HepG2 (cell line): ENCODE measurements at regions not wholly inside any gene's neighbourhood (a gene's known extent, or its start where the extent isn't known, plus 50 kb on each side); places are given as distances from the start of the nearest gene placed in this dataset.
A peak's percentile ranks its signal among the peaks of the same experiment; 100 is the strongest.

ENCODE experiments used
- AKAP8 ChIP-seq: sonication (generic); formaldehyde crosslinking; IDR thresholded peaks from 2 replicates; pipeline ENCODE4 v1.5.1; 2020; ENCODE audit warnings: mild to moderate bottlenecking, missing genetic modification reagents
- CBFB ChIP-seq: sonication (generic); formaldehyde crosslinking; IDR thresholded peaks from 2 replicates; pipeline ENCODE4 v1.4.0; 2020; ENCODE audit warnings: missing genetic modification reagents
- LCORL ChIP-seq, 2 experiments: fragments of 450-650 bp in 1 of 2; sonication (generic) in 1 of 2; formaldehyde crosslinking in 1 of 2; IDR thresholded peaks; 2 replicates each; pipeline versions ENCODE4 v1.5.0 to v1.6.1; 2017 to 2020; ENCODE audit warnings: antibody characterized with exemption in 1 of 2, missing genetic modification reagents in 1 of 2
- MBD4 ChIP-seq: IDR thresholded peaks from 2 replicates; pipeline ENCODE4 v1.6.1; 2012; ENCODE audit warnings: low read length, inconsistent platforms, borderline replicate concordance
- RXRB ChIP-seq: IDR thresholded peaks from 2 replicates; pipeline ENCODE4 v1.6.1; 2016; ENCODE audit warnings: borderline replicate concordance, missing genetic modification reagents, missing compliant biosample characterization
- SMAD1 ChIP-seq: sonication (generic); formaldehyde crosslinking; IDR thresholded peaks from 2 replicates; pipeline ENCODE4 v1.4.0; 2020; ENCODE audit warnings: missing genetic modification reagents, low read depth, mild to moderate bottlenecking, borderline replicate concordance
- TOE1 ChIP-seq: sonication (generic); formaldehyde crosslinking; IDR thresholded peaks from 2 replicates; pipeline ENCODE4 v1.4.0; 2020; ENCODE audit warnings: mild to moderate bottlenecking, missing genetic modification reagents
- XRCC5 ChIP-seq: fragments of 200-400 bp; formaldehyde crosslinking; optimal IDR thresholded peaks from 2 replicates; pipeline ENCODE3; 2017; ENCODE audit warnings: mild to moderate bottlenecking, low read length
- ZBTB20 ChIP-seq: sonication (generic); formaldehyde crosslinking; IDR thresholded peaks from 2 replicates; pipeline ENCODE4 v1.8.1; 2023; ENCODE audit warnings: missing genetic modification reagents, low read depth, mild to moderate bottlenecking, borderline replicate concordance
- ZNF512 ChIP-seq: sonication (generic); formaldehyde crosslinking; IDR thresholded peaks from 2 replicates; pipeline ENCODE4 v1.4.0; 2020; ENCODE audit warnings: mild to moderate bottlenecking, missing genetic modification reagents
- ZNF552 ChIP-seq: sonication (generic); formaldehyde crosslinking; IDR thresholded peaks from 2 replicates; pipeline ENCODE4 v1.9.0; 2022; ENCODE audit warnings: missing genetic modification reagents, mild to moderate bottlenecking, borderline replicate concordance
- ZNF678 ChIP-seq: sonication (generic); formaldehyde crosslinking; IDR thresholded peaks from 2 replicates; pipeline ENCODE4 v1.4.0; 2020; ENCODE audit warnings: mild to moderate bottlenecking, missing genetic modification reagents
- ZNF709 ChIP-seq: sonication (generic); formaldehyde crosslinking; IDR thresholded peaks from 2 replicates; pipeline ENCODE4 v1.5.0; 2020; ENCODE audit warnings: mild to moderate bottlenecking, missing genetic modification reagents
- ZNF776 ChIP-seq: sonication (generic); formaldehyde crosslinking; IDR thresholded peaks from 2 replicates; pipeline ENCODE4 v1.4.0; 2020; ENCODE audit warnings: mild to moderate bottlenecking, missing genetic modification reagents
- ZSCAN29 ChIP-seq: sonication (generic); formaldehyde crosslinking; conservative IDR thresholded peaks from 2 replicates; pipeline ENCODE4 v1.4.0; 2020; ENCODE audit warnings: mild to moderate bottlenecking, missing genetic modification reagents
- TF ChIP-seq, protein P1 (sequence below): sonication (generic); formaldehyde crosslinking; IDR thresholded peaks from 2 replicates; pipeline ENCODE4 v1.4.0; 2020; ENCODE audit warnings: missing genetic modification reagents, borderline replicate concordance
- TF ChIP-seq, protein P2 (sequence below): conservative IDR thresholded peaks from 2 replicates; pipeline ENCODE4 v1.6.1; 2018; ENCODE audit warnings: missing genetic modification reagents
- TF ChIP-seq, protein P3 (sequence below): sonication (generic); formaldehyde crosslinking; conservative IDR thresholded peaks from 2 replicates; pipeline ENCODE4 v1.5.0; 2020; ENCODE audit warnings: missing genetic modification reagents
- TF ChIP-seq, protein P4 (sequence below): sonication (generic); formaldehyde crosslinking; conservative IDR thresholded peaks from 2 replicates; pipeline ENCODE4 v1.8.0; 2022; ENCODE audit warnings: missing genetic modification reagents
- TF ChIP-seq, protein P5 (sequence below): sonication (generic); formaldehyde crosslinking; IDR thresholded peaks from 2 replicates; pipeline ENCODE4 v1.8.0; 2022; ENCODE audit warnings: missing genetic modification reagents, mild to moderate bottlenecking, borderline replicate concordance

GRCh38 chr9:129558063-129558550, 62.8 kb downstream of the C9orf50 start (continued):
- TF ChIP-seq LCORL (IDR thresholded peaks at IDR 0.05) (no peak), LCORL (CRISPR knock-in tag; IDR thresholded peaks at IDR 0.05) (no peak), CBFB (CRISPR knock-in tag) (no peak), RXRB (CRISPR knock-in tag) (no peak), ZNF678 (0 out of 2 replicates have a peak, but pooled peaks have one; percentile 7), AKAP8 (CRISPR knock-in tag) (no peak), XRCC5 (no peak), ZNF709 (CRISPR knock-in tag) (0 out of 2 replicates have a peak, but pooled peaks have one; percentile 5), ZNF552 (CRISPR knock-in tag) (no peak), MBD4 (no peak), TOE1 (CRISPR knock-in tag) (no peak), ZBTB20 (CRISPR knock-in tag) (0 out of 2 replicates have a peak, but pooled peaks have one; percentile 23), ZSCAN29 (CRISPR knock-in tag) (no peak), SMAD1 (no peak), ZNF512 (CRISPR knock-in tag) (no peak), ZNF776 (CRISPR knock-in tag) (0 out of 2 replicates have a peak, but pooled peaks have one; percentile 16)
- TF ChIP-seq, protein P1, sequence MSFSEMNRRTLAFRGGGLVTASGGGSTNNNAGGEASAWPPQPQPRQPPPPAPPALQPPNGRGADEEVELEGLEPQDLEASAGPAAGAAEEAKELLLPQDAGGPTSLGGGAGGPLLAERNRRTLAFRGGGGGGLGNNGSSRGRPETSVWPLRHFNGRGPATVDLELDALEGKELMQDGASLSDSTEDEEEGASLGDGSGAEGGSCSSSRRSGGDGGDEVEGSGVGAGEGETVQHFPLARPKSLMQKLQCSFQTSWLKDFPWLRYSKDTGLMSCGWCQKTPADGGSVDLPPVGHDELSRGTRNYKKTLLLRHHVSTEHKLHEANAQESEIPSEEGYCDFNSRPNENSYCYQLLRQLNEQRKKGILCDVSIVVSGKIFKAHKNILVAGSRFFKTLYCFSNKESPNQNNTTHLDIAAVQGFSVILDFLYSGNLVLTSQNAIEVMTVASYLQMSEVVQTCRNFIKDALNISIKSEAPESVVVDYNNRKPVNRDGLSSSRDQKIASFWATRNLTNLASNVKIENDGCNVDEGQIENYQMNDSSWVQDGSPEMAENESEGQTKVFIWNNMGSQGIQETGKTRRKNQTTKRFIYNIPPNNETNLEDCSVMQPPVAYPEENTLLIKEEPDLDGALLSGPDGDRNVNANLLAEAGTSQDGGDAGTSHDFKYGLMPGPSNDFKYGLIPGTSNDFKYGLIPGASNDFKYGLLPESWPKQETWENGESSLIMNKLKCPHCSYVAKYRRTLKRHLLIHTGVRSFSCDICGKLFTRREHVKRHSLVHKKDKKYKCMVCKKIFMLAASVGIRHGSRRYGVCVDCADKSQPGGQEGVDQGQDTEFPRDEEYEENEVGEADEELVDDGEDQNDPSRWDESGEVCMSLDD, result no peak
- TF ChIP-seq, protein P2, sequence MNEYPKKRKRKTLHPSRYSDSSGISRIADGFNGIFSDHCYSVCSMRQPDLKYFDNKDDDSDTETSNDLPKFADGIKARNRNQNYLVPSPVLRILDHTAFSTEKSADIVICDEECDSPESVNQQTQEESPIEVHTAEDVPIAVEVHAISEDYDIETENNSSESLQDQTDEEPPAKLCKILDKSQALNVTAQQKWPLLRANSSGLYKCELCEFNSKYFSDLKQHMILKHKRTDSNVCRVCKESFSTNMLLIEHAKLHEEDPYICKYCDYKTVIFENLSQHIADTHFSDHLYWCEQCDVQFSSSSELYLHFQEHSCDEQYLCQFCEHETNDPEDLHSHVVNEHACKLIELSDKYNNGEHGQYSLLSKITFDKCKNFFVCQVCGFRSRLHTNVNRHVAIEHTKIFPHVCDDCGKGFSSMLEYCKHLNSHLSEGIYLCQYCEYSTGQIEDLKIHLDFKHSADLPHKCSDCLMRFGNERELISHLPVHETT (CRISPR knock-in tag), result no peak
- TF ChIP-seq, protein P3, sequence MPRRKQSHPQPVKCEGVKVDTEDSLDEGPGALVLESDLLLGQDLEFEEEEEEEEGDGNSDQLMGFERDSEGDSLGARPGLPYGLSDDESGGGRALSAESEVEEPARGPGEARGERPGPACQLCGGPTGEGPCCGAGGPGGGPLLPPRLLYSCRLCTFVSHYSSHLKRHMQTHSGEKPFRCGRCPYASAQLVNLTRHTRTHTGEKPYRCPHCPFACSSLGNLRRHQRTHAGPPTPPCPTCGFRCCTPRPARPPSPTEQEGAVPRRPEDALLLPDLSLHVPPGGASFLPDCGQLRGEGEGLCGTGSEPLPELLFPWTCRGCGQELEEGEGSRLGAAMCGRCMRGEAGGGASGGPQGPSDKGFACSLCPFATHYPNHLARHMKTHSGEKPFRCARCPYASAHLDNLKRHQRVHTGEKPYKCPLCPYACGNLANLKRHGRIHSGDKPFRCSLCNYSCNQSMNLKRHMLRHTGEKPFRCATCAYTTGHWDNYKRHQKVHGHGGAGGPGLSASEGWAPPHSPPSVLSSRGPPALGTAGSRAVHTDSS (CRISPR knock-in tag), result no peak
- TF ChIP-seq, protein P4, sequence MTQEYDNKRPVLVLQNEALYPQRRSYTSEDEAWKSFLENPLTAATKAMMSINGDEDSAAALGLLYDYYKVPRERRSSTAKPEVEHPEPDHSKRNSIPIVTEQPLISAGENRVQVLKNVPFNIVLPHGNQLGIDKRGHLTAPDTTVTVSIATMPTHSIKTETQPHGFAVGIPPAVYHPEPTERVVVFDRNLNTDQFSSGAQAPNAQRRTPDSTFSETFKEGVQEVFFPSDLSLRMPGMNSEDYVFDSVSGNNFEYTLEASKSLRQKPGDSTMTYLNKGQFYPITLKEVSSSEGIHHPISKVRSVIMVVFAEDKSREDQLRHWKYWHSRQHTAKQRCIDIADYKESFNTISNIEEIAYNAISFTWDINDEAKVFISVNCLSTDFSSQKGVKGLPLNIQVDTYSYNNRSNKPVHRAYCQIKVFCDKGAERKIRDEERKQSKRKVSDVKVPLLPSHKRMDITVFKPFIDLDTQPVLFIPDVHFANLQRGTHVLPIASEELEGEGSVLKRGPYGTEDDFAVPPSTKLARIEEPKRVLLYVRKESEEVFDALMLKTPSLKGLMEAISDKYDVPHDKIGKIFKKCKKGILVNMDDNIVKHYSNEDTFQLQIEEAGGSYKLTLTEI (CRISPR knock-in tag), result no peak
- TF ChIP-seq, protein P5, sequence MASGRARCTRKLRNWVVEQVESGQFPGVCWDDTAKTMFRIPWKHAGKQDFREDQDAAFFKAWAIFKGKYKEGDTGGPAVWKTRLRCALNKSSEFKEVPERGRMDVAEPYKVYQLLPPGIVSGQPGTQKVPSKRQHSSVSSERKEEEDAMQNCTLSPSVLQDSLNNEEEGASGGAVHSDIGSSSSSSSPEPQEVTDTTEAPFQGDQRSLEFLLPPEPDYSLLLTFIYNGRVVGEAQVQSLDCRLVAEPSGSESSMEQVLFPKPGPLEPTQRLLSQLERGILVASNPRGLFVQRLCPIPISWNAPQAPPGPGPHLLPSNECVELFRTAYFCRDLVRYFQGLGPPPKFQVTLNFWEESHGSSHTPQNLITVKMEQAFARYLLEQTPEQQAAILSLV, result no peak
